Upper lobe of right lung (tissue), 1 donor: ENCODE measurements at regions not wholly inside any gene's neighbourhood (a gene's known extent, or its start where the extent isn't known, plus 50 kb on each side); places are given as distances from the start of the nearest gene placed in this dataset.
"Not testable (repeated sequence)": the region's sequence is repeated elsewhere in the genome, so short reads cannot be mapped to it uniquely, and the experiment has no call there.

ENCODE experiments used
- ATAC-seq: fragments of 200-7000 bp; cut with Tn5 transposase; one replicate; pipeline ENCODE4 v1.9.1; 2020; ENCODE audit warnings: mild to moderate bottlenecking, moderate library complexity
- DNase-seq: peaks from one replicate; pipeline ENCODE4 v3.0.0-alpha.2; 2020
- H3K27ac ChIP-seq: fragments of 200-600 bp; one replicate; pipeline ENCODE4 v1.8.0; 2022
- H3K27me3 ChIP-seq: fragments of 200-600 bp; one replicate; pipeline ENCODE4 v1.8.0; 2022; ENCODE audit warnings: mild to moderate bottlenecking
- H3K36me3 ChIP-seq: fragments of 200-600 bp; one replicate; pipeline ENCODE4 v1.8.0; 2022
- H3K4me1 ChIP-seq: fragments of 200-600 bp; one replicate; pipeline ENCODE4 v1.8.0; 2022
- H3K4me3 ChIP-seq: fragments of 200-600 bp; one replicate; pipeline ENCODE4 v1.8.0; 2022; ENCODE audit warnings: mild to moderate bottlenecking
- H3K9me3 ChIP-seq: fragments of 200-600 bp; one replicate; pipeline ENCODE4 v1.8.0; 2022
- CTCF ChIP-seq: fragments of 200-600 bp; IDR thresholded peaks from one replicate; pipeline ENCODE4 v1.8.0; 2022; ENCODE audit warnings: antibody characterized with exemption
- intact Hi-C: fragments of 100-400 bp; cut with DNase I; formaldehyde crosslinking; loops from one replicate; pipeline ENCODE4 v1.11.0; 2022
- donor health status: DM: no; HTN: yes; CAD: no; lungs with severe emphysema.

GRCh38 chr5:27854243-27854852 is 816.0 kb upstream of the CDH9 start:
- intact Hi-C loops: no loop called here

GRCh38 chr5:27845248-27845647 is 806.9 kb upstream of the CDH9 start:
- TF ChIP-seq CTCF: no peak

More at GRCh38 chr5:27854243-27854852, 816.0 kb upstream of the CDH9 start:
- Histone ChIP-seq H3K36me3 (no peaks in the 10 kb centered on the region), H3K27me3 (no peaks in the 10 kb centered on the region), H3K4me3 (no peak overlapping the region), H3K9me3 (no peaks in the 10 kb centered on the region), H3K4me1 (no peaks in the 10 kb centered on the region), H3K27ac (no peak overlapping the region)
- TF ChIP-seq CTCF: no peak
- DNase-seq: no peak
- ATAC-seq: no peak

GRCh38 chr5:27836704-27837103 is 798.3 kb upstream of the CDH9 start:
- ATAC-seq, DNase-seq, H3K4me3 ChIP-seq, intact Hi-C loops, H3K36me3 ChIP-seq, H3K27ac ChIP-seq, H3K4me1 ChIP-seq, H3K27me3 ChIP-seq, H3K9me3 ChIP-seq: not testable (repeated sequence)

More at GRCh38 chr5:27845248-27845647, 806.9 kb upstream of the CDH9 start:
- H3K36me3 ChIP-seq: no peaks in the 10 kb centered on the region
- no peaks in the 10 kb centered on the region for H3K9me3 ChIP-seq
- no peaks in the 10 kb centered on the region for H3K4me1 ChIP-seq
- intact Hi-C loops: no loop called here
- H3K4me3 ChIP-seq: no peak overlapping the region
- no peaks in the 10 kb centered on the region for H3K27me3 ChIP-seq
- no peak for ATAC-seq
- DNase-seq: no peak
- no peak overlapping the region for H3K27ac ChIP-seq

- no peaks in the 10 kb centered on the region for H3K36me3 ChIP-seq
- DNase-seq (no peak), ATAC-seq (no peak)
- no peak for TF ChIP-seq CTCF
- no peak overlapping the region for H3K4me3 ChIP-seq
- intact Hi-C loops: no loop called here
- H3K9me3 ChIP-seq: peaks cover 4% of the 10 kb centered on the region
- no peak overlapping the region for H3K27ac ChIP-seq
- no peaks in the 10 kb centered on the region for H3K27me3 ChIP-seq
- H3K4me1 ChIP-seq: no peaks in the 10 kb centered on the region
These were observed 794.5 kb upstream of the CDH9 start for GRCh38 chr5:27832886-27833285.

GRCh38 chr5:27830546-27830945 is 792.2 kb upstream of the CDH9 start:
- Histone ChIP-seq H3K36me3 (no peaks in the 10 kb centered on the region), H3K27me3 (no peaks in the 10 kb centered on the region), H3K9me3 (no peaks in the 10 kb centered on the region), H3K27ac (no peak overlapping the region), H3K4me3 (no peak overlapping the region), H3K4me1 (no peaks in the 10 kb centered on the region)
- TF ChIP-seq CTCF: no peak
- intact Hi-C loops: no loop called here
- DNase-seq (no peak), ATAC-seq (no peak)

GRCh38 chr5:27821681-27822080 is 783.3 kb upstream of the CDH9 start:
- Histone ChIP-seq H3K27ac (no peak overlapping the region), H3K4me1 (no peaks in the 10 kb centered on the region), H3K27me3 (no peaks in the 10 kb centered on the region), H3K36me3 (no peaks in the 10 kb centered on the region), H3K9me3 (no peaks in the 10 kb centered on the region), H3K4me3 (no peak overlapping the region)
- DNase-seq (no peak), ATAC-seq (no peak)
- no peak for TF ChIP-seq CTCF
- intact Hi-C loops: no loop called here
